OCI-LY1 (cell line): ENCODE measurements at regions not wholly inside any gene's neighbourhood (a gene's known extent, or its start where the extent isn't known, plus 50 kb on each side); places are given as distances from the start of the nearest gene placed in this dataset.

Experiments used
- CTCF ChIP-seq: fragments of 200-600 bp; sonication (generic), shearing (Covaris generic); IDR thresholded peaks from 2 replicates; pipeline ENCODE4 v1.5.1; 2017; ENCODE audit warnings: mild to moderate bottlenecking, antibody characterized with exemption, low read length, moderate library complexity, mixed read lengths
- EZH2 ChIP-seq: fragments of 200-600 bp; sonication (generic), shearing (Covaris generic); IDR thresholded peaks from 2 replicates; pipeline ENCODE4 v1.8.0; 2017; ENCODE audit warnings: borderline replicate concordance, mixed run types, mild to moderate bottlenecking, antibody characterized with exemption, low read length, moderate library complexity, mixed read lengths

GRCh38 chr3:181629711-181630110 is 82.0 kb upstream of the SOX2 start:
- TF ChIP-seq CTCF = no peak
- TF ChIP-seq EZH2 = no peak
